Stomach (tissue), 4 donors: ENCODE measurements at regions not wholly inside any gene's neighbourhood (a gene's known extent, or its start where the extent isn't known, plus 50 kb on each side); places are given as distances from the start of the nearest gene placed in this dataset.

Source experiments
- POLR2A ChIP-seq, 4 donors: fragments of 450-650 bp; IDR thresholded peaks; one replicate each; pipeline ENCODE4 v1.6.1; 2016; ENCODE audit warnings: antibody characterized with exemption in 4 of 4, control low read depth in 2 of 4, mild to moderate bottlenecking in 1 of 4, moderate library complexity in 1 of 4
- TF ChIP-seq, protein P1 (sequence below), 7 experiments: fragments of 450-650 bp in 4 of 7; fragments of 200-600 bp in 3 of 7; sonication (generic) in 3 of 7; IDR thresholded peaks; one replicate each; pipeline ENCODE4 v1.5.1; 2016 to 2019; ENCODE audit warnings: antibody characterized with exemption in 7 of 7, control low read depth in 2 of 7, mild to moderate bottlenecking in 1 of 7

DNA sequence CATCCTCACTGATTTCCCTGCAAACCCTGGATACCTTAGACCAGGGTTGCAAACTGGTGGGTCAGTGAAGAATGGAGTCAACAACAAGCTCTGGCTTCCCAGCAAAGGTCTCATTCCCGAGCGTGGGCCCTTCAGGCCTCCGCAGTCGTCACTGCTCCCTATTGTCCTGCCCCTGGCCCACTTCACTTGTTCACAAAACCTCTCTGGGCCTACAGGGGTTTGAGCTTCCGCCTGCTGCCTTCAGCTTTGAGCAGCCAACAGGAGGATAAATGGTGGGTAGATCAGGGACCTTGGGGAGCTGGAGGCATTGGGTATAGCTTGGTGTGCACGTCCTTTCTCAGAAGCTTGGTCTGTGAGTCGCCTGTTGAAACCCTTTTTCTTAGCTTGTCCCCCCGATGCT lies 148.8 kb downstream of the KATNIP start:
- TF ChIP-seq POLR2A (IDR thresholded peaks at IDR 0.05), result no peak
- TF ChIP-seq, protein P1, sequence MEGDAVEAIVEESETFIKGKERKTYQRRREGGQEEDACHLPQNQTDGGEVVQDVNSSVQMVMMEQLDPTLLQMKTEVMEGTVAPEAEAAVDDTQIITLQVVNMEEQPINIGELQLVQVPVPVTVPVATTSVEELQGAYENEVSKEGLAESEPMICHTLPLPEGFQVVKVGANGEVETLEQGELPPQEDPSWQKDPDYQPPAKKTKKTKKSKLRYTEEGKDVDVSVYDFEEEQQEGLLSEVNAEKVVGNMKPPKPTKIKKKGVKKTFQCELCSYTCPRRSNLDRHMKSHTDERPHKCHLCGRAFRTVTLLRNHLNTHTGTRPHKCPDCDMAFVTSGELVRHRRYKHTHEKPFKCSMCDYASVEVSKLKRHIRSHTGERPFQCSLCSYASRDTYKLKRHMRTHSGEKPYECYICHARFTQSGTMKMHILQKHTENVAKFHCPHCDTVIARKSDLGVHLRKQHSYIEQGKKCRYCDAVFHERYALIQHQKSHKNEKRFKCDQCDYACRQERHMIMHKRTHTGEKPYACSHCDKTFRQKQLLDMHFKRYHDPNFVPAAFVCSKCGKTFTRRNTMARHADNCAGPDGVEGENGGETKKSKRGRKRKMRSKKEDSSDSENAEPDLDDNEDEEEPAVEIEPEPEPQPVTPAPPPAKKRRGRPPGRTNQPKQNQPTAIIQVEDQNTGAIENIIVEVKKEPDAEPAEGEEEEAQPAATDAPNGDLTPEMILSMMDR (IDR thresholded peaks at IDR 0.05), result no peak
